ENCODE measurements at regions not wholly inside any gene's neighbourhood (a gene's known extent, or its start where the extent isn't known, plus 50 kb on each side); places are given as distances from the start of the nearest gene placed in this dataset.

- no peak for TF ChIP-seq POLR2A (IDR thresholded peaks at IDR 0.05)
- no peak for TF ChIP-seq CTCF (IDR thresholded peaks at IDR 0.05)
- no peak for DNase-seq (ENCODE audit: low spot score in 2 of 2)
- WGBS, 2 donors, result 71 to 81% methylated on average over 6 of the region's 6 CpGs
- intact Hi-C loops (cut with DNase I; ENCODE audit: low total_unique reads), result no loop called here
- H3K4me3 ChIP-seq (ENCODE audit: low read depth, poor library complexity, severe bottlenecking), result no peak overlapping the region
These were observed 333.2 kb upstream of the ZNF507 start for GRCh38 chr19:32012206-32012605.

DNA sequence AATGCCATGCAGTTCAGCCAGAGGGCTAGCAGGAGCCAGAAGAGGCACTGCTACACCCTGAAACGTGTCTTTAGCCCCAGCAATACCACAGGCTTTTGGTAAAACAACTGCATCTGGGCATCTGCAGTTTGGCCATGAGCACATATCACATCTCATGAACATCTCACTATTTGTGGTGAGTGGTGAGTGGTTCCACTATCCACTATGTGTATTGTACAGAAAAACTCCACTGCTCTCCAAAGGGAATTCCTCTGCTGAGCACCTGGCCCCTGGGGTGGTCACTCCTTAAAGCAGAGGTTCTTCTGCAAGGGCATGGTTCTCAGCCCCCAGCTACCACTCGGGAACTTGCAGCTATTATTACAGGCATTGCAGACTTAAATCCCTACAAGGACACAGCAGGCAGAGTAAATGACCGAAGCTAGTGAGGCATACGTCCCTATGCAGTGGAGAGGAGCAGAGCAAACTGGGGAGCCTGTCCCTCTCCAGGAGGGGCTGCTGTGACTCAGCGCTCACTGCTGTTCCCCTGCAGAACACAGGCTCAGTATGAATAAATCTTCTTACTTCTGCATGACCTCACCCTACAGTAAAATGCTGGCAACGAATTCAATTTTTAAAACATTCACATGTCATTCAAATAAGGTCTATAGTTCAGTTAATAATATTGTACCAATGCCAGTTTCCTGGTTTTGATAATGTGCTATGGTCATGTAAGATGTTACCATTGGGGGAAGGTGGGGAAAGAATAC, 332.4 kb upstream of the ZNF507 start:
- intact Hi-C loops (cut with DNase I; ENCODE audit: low total_unique reads), result no loop called here
- WGBS, 2 donors, result 47 to 53% methylated on average over 6 of the region's 6 CpGs
- no peak for DNase-seq (ENCODE audit: low spot score in 2 of 2)
- TF ChIP-seq POLR2A (IDR thresholded peaks at IDR 0.05), result no peak
- no peak for TF ChIP-seq CTCF (IDR thresholded peaks at IDR 0.05)
- no peak overlapping the region for H3K4me3 ChIP-seq (ENCODE audit: low read depth, poor library complexity, severe bottlenecking)

DNA sequence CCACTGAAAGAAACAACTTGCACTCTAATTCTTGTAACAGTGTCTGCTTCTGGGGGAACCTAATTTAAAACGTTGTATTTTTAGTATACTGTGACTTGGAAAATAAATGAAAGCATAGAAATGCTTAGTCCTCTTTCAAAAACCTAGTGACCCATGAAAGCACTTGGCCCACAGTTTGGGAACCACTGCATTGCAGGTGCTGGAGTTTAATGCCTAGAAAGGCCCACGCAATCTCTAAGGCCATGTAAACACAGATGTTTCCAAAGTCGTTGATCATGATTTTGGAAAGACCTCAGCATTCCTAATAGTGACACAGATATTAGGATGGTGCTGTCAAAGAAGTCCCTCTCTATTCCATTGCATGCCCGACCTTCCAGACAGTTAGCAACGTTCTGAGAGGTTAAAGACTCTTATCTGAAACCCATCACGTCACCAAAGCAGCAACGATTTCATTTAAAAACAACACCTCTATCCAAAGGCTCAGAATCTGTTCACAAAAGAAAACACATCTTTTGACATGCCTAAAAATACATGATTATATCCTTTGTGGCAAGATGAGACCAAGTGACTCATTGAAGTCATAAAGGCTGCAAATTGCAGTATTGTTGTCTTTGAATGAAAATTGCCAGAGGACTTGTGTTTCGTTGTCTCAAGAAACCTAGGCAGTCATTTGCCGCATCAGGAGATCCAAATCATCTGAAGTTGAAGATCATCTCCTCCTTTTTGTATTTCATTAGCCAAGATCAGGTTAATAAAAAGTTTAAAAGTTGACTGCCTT, 328.0 kb upstream of the ZNF507 start:
- 46 to 51% methylated on average over 9 of the region's 9 CpGs for WGBS, 2 donors
- TF ChIP-seq CTCF (IDR thresholded peaks at IDR 0.05) (no peak), POLR2A (IDR thresholded peaks at IDR 0.05) (no peak)
- intact Hi-C loops (cut with DNase I; ENCODE audit: low total_unique reads), result no loop called here
- no peak for DNase-seq (ENCODE audit: low spot score in 2 of 2)
- no peak overlapping the region for H3K4me3 ChIP-seq (ENCODE audit: low read depth, poor library complexity, severe bottlenecking)

GRCh38 chr19:32018014-32018413, 327.4 kb upstream of the ZNF507 start:
- WGBS, 2 donors, result 11 to 13% methylated on average over 6 of the region's 6 CpGs
- intact Hi-C loops (cut with DNase I; ENCODE audit: low total_unique reads), result no loop called here
- TF ChIP-seq CTCF (IDR thresholded peaks at IDR 0.05), result no peak
- TF ChIP-seq POLR2A (IDR thresholded peaks at IDR 0.05), result no peak
- H3K4me3 ChIP-seq (ENCODE audit: low read depth, poor library complexity, severe bottlenecking), result no peak overlapping the region
- DNase-seq (ENCODE audit: low spot score in 2 of 2), result no peak

DNA sequence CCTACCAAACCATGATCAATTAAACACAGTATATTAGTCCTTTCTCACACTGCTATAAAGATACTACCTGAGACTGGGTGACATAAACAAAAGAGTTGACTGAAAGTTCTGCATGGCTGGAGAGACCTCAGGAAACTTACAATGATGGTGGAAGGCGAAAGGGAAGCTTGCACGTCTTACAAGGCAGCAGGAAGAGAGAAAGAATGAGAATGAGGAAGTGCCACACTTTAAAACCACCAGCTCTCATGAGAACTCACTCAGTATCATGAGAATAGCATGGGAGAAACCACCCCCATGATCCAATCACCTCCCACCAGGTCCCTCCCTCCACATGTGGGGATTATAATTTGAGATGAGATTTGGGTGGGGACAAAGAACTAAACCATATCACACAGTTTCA, 324.9 kb upstream of the ZNF507 start:
- H3K4me3 ChIP-seq (ENCODE audit: low read depth, poor library complexity, severe bottlenecking), result no peak overlapping the region
- no peak for DNase-seq (ENCODE audit: low spot score in 2 of 2)
- intact Hi-C loops (cut with DNase I; ENCODE audit: low total_unique reads), result no loop called here
- WGBS, 2 donors, result 84 to 88% methylated on average over 2 of the region's 2 CpGs
- TF ChIP-seq CTCF (IDR thresholded peaks at IDR 0.05) (no peak), POLR2A (IDR thresholded peaks at IDR 0.05) (no peak)
